ENCODE measurements at regions not wholly inside any gene's neighbourhood (a gene's known extent, or its start where the extent isn't known, plus 50 kb on each side); places are given as distances from the start of the nearest gene placed in this dataset.

- TF ChIP-seq REST (IDR thresholded peaks at IDR 0.05) (no peak), JUND (IDR thresholded peaks at IDR 0.05) (no peak), TAF1 (conservative IDR thresholded peaks at IDR 0.05) (no peak), GABPA (IDR thresholded peaks at IDR 0.05 in 1 of 2, conservative IDR thresholded peaks at IDR 0.05 in 1 of 2) (no peak), HNF4A (conservative IDR thresholded peaks at IDR 0.05) (no peak), FOXA2 (IDR thresholded peaks at IDR 0.05) (no peak), SP1 (IDR thresholded peaks at IDR 0.05) (no peak), MAX (IDR thresholded peaks at IDR 0.05) (no peak), RAD21 (IDR thresholded peaks at IDR 0.05) (no peak), FOXA1 (IDR thresholded peaks at IDR 0.05) (no peak), YY1 (IDR thresholded peaks at IDR 0.05) (no peak)
- TF ChIP-seq, protein P1, sequence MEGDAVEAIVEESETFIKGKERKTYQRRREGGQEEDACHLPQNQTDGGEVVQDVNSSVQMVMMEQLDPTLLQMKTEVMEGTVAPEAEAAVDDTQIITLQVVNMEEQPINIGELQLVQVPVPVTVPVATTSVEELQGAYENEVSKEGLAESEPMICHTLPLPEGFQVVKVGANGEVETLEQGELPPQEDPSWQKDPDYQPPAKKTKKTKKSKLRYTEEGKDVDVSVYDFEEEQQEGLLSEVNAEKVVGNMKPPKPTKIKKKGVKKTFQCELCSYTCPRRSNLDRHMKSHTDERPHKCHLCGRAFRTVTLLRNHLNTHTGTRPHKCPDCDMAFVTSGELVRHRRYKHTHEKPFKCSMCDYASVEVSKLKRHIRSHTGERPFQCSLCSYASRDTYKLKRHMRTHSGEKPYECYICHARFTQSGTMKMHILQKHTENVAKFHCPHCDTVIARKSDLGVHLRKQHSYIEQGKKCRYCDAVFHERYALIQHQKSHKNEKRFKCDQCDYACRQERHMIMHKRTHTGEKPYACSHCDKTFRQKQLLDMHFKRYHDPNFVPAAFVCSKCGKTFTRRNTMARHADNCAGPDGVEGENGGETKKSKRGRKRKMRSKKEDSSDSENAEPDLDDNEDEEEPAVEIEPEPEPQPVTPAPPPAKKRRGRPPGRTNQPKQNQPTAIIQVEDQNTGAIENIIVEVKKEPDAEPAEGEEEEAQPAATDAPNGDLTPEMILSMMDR (IDR thresholded peaks at IDR 0.05; ENCODE audit: low read depth, low read length, missing input control), result no peak
- TF ChIP-seq, protein P2, sequence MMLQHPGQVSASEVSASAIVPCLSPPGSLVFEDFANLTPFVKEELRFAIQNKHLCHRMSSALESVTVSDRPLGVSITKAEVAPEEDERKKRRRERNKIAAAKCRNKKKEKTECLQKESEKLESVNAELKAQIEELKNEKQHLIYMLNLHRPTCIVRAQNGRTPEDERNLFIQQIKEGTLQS (IDR thresholded peaks at IDR 0.05), result no peak
These were observed 114.2 kb downstream of the ASB7 start for GRCh38 chr15:100716456-100717085.

All from liver (tissue), 3 donors.